Suppressor macrophage treated with lipopolysaccharide for 4 hours (primary cell): ENCODE measurements at regions not wholly inside any gene's neighbourhood (a gene's known extent, or its start where the extent isn't known, plus 50 kb on each side); places are given as distances from the start of the nearest gene placed in this dataset.

ENCODE experiments used
- DNase-seq: peaks from one replicate; pipeline ENCODE4 v3.0.0-alpha.2; 2020

DNA sequence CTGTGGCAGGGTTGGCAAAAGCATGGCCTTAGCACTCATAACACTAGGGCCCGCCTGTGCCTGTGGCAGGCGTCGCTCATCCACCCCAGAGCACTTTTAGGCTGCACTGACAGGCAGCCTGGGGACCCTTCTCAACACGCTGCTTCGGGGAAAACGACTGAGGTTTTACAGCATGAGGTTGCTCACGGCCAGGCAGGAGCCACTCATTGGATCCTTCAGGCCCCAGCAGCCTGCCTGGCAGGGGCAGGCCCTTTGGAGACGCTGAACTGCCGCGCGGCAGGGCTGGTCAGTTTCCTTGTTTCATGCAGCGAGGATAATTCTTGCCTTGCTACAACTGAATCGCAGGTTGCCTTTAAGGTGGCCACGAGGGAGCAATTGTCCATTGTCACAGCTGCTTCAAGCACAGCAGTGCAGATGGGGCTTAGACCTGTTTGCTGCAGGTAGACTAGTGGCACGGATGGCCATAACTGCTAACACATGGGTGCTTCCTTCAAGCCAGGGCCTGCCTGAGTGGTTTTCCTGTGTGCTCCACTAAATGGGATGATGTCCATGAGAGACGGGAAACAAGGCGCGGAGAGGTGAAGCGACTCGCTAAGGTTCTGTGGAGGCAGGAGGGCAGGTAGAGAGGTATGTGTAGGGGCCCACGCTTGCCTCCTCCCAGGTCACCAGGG is 49.9 kb upstream of the HS6ST1 start:
- no peak for DNase-seq

- no peak for DNase-seq
Observed at GRCh38 chr2:128369108-128369555, 50.5 kb upstream of the HS6ST1 start.

GRCh38 chr2:128369602-128370467 is 51.2 kb upstream of the HS6ST1 start:
- DNase-seq, result no peak

DNA sequence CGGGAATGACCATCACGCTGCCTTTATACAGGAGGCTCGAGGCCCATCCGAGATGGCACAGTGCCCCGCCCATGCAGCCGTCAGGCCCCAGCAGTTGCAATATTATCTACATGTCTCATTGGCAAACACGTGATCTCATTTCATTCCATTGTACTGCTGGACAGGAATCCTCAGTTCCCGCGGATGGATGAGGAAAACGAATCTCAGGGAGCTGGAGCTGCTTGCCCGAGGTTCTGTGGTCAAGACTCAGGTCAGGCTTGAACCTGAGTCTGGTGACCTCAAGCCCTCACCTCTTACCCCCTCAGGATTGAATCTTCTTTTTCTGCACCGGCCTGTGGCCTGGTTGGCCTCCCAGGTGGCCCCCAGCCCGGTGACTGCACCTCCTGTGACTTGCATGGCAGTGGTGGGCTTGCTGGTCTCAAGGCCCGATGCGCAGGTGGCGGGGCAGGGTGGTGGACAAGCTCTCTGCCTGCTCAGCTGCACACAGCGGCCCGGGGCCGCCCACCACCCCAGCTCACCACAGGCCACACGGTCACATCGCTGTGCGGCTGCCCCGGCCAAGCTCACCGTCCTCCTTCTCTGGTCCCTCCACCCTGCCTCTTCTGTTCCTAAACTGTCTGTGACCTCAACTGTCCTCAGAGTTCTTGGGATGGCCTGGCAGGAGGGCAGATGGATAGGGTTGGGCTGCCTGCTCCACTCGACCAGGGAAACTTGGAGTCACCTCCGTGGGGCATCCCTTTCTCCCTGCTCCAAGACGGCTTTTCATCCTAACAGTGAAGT is 52.0 kb upstream of the HS6ST1 start:
- no peak for DNase-seq

DNA sequence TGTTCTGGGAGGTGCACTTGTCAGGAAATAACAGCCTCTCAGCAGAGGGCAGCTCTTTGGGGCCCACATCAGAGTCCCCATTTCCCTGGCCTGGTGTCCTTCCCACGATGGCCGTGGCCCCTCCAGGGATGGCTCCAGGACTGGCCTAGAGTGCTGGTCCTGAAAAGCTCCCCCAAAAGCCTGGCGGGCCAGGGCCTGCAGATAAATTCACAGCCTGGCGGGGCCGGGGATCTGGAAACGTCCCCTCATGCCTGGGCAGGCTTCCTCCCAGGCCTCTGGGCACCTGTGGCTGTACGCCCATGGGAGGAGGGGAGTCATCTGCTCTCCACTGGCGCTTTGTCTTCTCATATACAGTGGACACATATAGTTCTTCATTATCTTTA is 52.6 kb upstream of the HS6ST1 start:
- DNase-seq, result no peak

- no peak for DNase-seq
Observed at GRCh38 chr2:128371648-128372345, 53.1 kb upstream of the HS6ST1 start.

- DNase-seq, result no peak
Observed at GRCh38 chr2:128372621-128373341, 54.1 kb upstream of the HS6ST1 start.

DNA sequence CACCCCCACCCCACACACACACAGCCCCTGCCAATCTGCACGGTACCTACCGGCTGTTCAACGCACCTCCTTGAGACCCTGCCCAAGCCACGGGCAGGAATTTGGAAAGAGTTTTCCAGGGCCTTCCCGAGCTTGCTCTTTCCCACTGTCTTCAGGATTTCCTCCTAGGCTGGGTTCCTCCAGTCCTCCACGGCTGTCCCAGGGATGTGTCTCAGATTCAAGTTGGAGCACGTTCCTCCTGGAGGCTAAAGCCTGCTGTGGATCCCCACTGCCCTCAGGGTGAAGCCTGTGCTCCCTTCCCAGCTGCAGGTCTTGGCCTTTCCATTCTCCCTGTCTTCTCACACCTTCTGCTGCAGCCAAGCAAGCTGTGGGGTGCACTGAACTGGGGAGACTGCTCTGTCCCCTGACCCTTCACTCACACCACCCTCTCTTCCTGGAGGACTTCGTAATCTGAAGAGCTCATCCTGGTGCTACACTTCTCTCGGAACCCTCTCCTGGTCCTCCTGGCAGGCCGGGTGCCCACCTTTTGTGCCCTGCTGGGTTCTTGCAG is 54.9 kb upstream of the HS6ST1 start:
- no peak for DNase-seq

GRCh38 chr2:128374001-128374710 is 55.5 kb upstream of the HS6ST1 start:
- DNase-seq, result no peak

GRCh38 chr2:128374711-128375413 is 56.2 kb upstream of the HS6ST1 start:
- DNase-seq, result no peak

GRCh38 chr2:128375454-128375853 is 56.8 kb upstream of the HS6ST1 start:
- no peak for DNase-seq

DNA sequence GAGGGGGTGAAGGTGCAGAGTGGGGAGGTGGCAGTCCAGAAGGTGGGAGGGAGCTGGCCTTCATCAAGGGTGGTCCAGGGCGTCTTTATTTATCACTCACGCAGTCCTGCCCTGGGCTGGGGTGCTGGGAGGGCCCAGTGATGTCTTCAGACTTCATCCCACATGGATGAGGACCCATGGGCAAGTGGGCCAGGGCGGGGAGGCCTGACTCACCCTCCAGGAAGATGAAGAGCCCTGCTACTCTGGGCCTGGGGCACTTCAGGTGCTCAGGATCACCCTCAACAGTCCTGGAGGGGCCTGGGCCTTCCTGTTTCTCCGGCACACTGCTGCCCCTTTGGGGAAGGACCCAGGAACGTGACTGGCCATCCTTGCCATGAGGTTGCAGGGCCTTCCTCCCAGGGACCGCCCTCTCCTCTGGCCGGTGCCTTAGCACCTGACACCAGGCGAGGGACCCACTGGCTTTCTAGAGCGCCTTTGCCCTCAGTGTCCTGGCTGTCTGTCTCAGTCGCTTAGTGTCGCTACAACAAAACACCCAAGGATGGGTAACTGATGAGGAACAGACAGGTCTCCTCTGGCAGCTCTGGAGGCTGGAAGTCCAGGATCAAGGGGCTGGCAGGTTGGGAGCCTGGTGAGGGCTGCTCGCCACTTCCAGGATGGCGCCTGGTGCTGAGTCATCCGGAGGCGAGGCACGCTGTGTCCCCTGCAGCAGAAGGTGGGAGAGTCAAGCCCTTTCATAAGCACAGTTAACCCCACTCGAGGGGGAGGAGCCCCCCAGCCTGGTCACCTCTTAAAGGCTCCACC is 57.8 kb upstream of the HS6ST1 start:
- DNase-seq, result no peak

- no peak for DNase-seq
Observed at GRCh38 chr2:128377071-128377910, 58.6 kb upstream of the HS6ST1 start.

- no peak for DNase-seq
Observed at GRCh38 chr2:128378231-128379020, 59.8 kb upstream of the HS6ST1 start.

DNA sequence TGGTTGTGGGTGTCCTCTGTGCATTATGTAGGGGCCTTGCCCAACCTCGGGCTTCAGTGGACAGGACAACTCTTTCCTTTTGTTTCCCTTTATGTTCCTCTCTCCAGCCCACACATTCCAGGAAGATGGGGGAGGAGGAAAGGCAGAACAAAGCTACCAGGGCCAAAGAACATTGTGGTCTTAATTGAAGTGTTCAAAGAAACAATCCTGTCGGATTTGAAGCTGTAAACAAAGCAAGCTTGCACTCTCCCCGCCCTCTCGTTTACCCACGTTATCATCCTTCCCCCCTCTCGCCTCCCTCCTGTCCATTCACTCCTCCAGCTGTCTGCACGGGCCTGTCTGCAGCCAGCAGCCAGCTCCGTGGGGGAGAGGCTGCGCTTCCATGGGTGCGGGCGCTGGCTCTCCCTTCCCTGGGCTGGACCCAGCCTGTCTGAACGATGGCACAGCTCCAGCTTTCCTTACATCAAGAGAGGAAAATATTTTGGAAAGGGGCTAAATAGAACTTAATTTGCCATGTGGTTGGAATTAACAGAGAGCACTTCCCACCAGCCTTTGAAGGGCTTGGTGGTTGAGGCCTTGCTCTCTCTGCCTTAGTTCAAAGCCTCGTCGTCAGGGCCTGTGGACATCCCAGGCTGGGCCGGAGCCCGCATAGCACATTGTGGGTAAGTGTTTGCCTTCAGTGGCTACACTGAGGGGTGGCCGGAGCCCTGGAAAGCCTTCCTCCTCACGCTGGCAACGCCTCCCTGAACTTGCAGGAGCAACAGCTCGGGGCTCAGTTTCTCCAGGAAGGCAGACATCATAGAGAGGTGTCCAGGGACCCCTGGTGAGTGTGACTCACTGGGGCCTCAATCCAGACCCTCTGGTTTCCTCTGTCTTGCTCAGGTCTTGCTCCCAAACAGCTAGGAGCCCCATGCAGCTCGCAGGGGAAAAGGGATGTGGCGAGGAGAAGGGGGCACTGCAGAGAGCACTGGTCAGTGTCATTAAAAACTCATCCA is 60.6 kb upstream of the HS6ST1 start:
- DNase-seq, result no peak

DNA sequence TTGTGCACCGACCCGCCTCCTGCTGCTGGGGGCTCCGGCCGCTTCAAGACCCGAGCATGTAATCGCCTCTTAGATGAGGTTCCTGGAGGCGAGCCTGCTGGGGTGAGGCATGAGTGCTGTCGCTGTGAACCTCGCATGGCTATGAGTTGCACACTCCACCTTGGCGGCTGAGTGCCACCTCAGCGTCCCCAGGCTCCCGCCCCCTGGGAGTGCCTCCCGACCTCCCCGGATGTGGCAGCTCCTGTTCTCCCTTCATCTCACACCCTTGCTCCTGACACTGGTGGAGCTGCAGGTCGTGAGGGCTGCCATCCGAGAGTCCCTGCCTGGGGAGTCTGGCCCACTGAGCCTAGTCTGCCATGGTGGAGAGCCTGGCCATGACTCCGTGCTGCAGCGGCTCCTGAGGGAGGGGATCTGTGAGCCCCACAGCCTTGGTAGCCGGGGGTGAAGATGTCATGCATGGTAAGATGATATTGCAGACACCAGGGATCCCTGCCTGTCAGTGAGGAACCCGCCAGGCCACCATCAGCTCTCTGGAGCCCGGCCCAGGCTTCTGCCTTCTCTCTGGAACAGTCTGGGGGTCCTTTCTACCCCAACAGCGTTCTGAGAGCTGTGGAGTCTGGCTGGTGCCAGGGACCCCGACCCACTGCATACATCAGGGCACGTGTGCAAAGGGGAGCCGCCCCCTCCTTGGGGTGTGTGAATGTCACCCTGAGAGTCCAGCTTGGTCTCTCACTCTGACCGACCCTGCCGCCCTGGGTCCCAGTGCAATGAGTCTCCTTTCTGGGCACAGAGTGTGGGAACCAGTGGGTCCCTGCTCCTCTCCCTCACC is 61.6 kb upstream of the HS6ST1 start:
- no peak for DNase-seq
